ENCODE measurements at regions not wholly inside any gene's neighbourhood (a gene's known extent, or its start where the extent isn't known, plus 50 kb on each side); places are given as distances from the start of the nearest gene placed in this dataset.
"Not testable (repeated sequence)": the region's sequence is repeated elsewhere in the genome, so short reads cannot be mapped to it uniquely, and the experiment has no call there.

GRCh38 chr12:87679251-87679650 is 349.9 kb downstream of the C12orf50 start:
- DNase-seq (ENCODE audit: low spot score) = no peak

GRCh38 chr12:87678453-87678852 is 350.7 kb downstream of the C12orf50 start:
- DNase-seq (ENCODE audit: low spot score) = no peak

GRCh38 chr12:87676731-87677130 is 352.5 kb downstream of the C12orf50 start:
- DNase-seq (ENCODE audit: low spot score) = no peak

- DNase-seq (ENCODE audit: low spot score) = no peak
Observed at GRCh38 chr12:87671757-87672156, 357.4 kb downstream of the C12orf50 start.

GRCh38 chr12:87670448-87670847 is 358.8 kb downstream of the C12orf50 start:
- no peak for DNase-seq (ENCODE audit: low spot score)

GRCh38 chr12:87667378-87667777 is 361.8 kb downstream of the C12orf50 start:
- no peak for DNase-seq (ENCODE audit: low spot score)

GRCh38 chr12:87661786-87662377 is 367.3 kb downstream of the C12orf50 start:
- DNase-seq (ENCODE audit: low spot score) = no peak

GRCh38 chr12:87660987-87661774 is 368.0 kb downstream of the C12orf50 start:
- no peak for DNase-seq (ENCODE audit: low spot score)

- DNase-seq (ENCODE audit: low spot score) = no peak
Observed at GRCh38 chr12:87660291-87660690, 368.9 kb downstream of the C12orf50 start.

GRCh38 chr12:87656311-87656710 is 372.9 kb downstream of the C12orf50 start:
- no peak for DNase-seq (ENCODE audit: low spot score)

GRCh38 chr12:87651670-87652425 is 377.4 kb downstream of the C12orf50 start:
- no peak for DNase-seq (ENCODE audit: low spot score)

GRCh38 chr12:87642245-87642644 is 387.0 kb downstream of the C12orf50 start:
- no peak for DNase-seq (ENCODE audit: low spot score)

- no peak for DNase-seq (ENCODE audit: low spot score)
Observed at GRCh38 chr12:87618199-87618598, 411.0 kb downstream of the C12orf50 start.

- no peak for DNase-seq (ENCODE audit: low spot score)
Observed at GRCh38 chr12:87612996-87613395, 416.2 kb downstream of the C12orf50 start.

- DNase-seq (ENCODE audit: low spot score) = no peak
Observed at GRCh38 chr12:87608321-87608720, 420.9 kb downstream of the C12orf50 start.

GRCh38 chr12:87603727-87604126 is 425.5 kb downstream of the C12orf50 start:
- no peak for DNase-seq (ENCODE audit: low spot score)

- no peak for DNase-seq (ENCODE audit: low spot score)
Observed at GRCh38 chr12:87599459-87599858, 429.7 kb downstream of the C12orf50 start.

GRCh38 chr12:87597114-87597513 is 432.1 kb downstream of the C12orf50 start:
- no peak for DNase-seq (ENCODE audit: low spot score)

- DNase-seq (ENCODE audit: low spot score) = no peak
Observed at GRCh38 chr12:87596636-87597035, 432.6 kb downstream of the C12orf50 start.

- no peak for DNase-seq (ENCODE audit: low spot score)
Observed at GRCh38 chr12:87596134-87596533, 433.1 kb downstream of the C12orf50 start.

GRCh38 chr12:87585882-87586557 is 443.2 kb downstream of the C12orf50 start:
- DNase-seq (ENCODE audit: low spot score) = no peak

- DNase-seq (ENCODE audit: low spot score) = not testable (repeated sequence)
Observed at GRCh38 chr12:87579091-87579490, 450.1 kb downstream of the C12orf50 start.

Measured in hepatic stellate cell (primary cell).